H1 (cell line): ENCODE measurements at regions not wholly inside any gene's neighbourhood (a gene's known extent, or its start where the extent isn't known, plus 50 kb on each side); places are given as distances from the start of the nearest gene placed in this dataset.

Experiments used
- CREB1 ChIP-seq: IDR thresholded peaks from 2 replicates; pipeline ENCODE4 v1.6.1; 2012; ENCODE audit warnings: inconsistent platforms
- CTCF ChIP-seq, 3 experiments: IDR thresholded peaks; 1 replicate in 2 of 3; 2 replicates in 1 of 3; pipeline versions ENCODE4 v1.5.1 to v1.6.1; 2011; ENCODE audit warnings: low read length in 3 of 3, mild to moderate bottlenecking in 3 of 3, inconsistent platforms in 2 of 3, low read depth in 1 of 3, moderate library complexity in 1 of 3; ENCODE audit not compliant: insufficient read depth in 1 of 3; ENCODE audit errors: control extremely low read depth in 1 of 3
- EP300 ChIP-seq, 2 experiments: IDR thresholded peaks; 1 replicate in 1 of 2; 2 replicates in 1 of 2; pipeline ENCODE4 v1.6.1; 2011 to 2012; ENCODE audit warnings: low read depth in 2 of 2, low read length in 2 of 2, mild to moderate bottlenecking in 2 of 2, borderline replicate concordance in 1 of 2, inconsistent platforms in 1 of 2, moderate library complexity in 1 of 2
- EZH2 ChIP-seq: fragments of 200-600 bp; sonication (generic); IDR thresholded peaks from 2 replicates; pipeline ENCODE4 v1.7.1; 2012; ENCODE audit warnings: low read depth, mild to moderate bottlenecking, moderate library complexity, low read length, inconsistent platforms; ENCODE audit not compliant: severe bottlenecking
- JUND ChIP-seq: IDR thresholded peaks from 2 replicates; pipeline ENCODE4 v1.6.1; 2011; ENCODE audit warnings: mild to moderate bottlenecking, improper control_type of control experiment, low read length
- POLR2A ChIP-seq, 2 experiments: IDR thresholded peaks; 1 replicate in 1 of 2; 2 replicates in 1 of 2; pipeline ENCODE4 v1.6.1; 2011; ENCODE audit warnings: low read depth in 2 of 2, low read length in 2 of 2, mild to moderate bottlenecking in 2 of 2; ENCODE audit errors: control extremely low read depth in 1 of 2
- POLR2AphosphoS5 ChIP-seq: IDR thresholded peaks from 2 replicates; pipeline ENCODE4 v1.6.1; 2011; ENCODE audit warnings: low read depth, low read length
- RAD21 ChIP-seq, 2 experiments: IDR thresholded peaks in 1 of 2; conservative IDR thresholded peaks in 1 of 2; 2 replicates each; pipeline ENCODE4 v1.6.1; 2011; ENCODE audit warnings: low read depth in 2 of 2, low read length in 2 of 2, improper control_type of control experiment in 1 of 2, inconsistent platforms in 1 of 2, mild to moderate bottlenecking in 1 of 2, moderate library complexity in 1 of 2
- SIN3A ChIP-seq, 2 experiments: IDR thresholded peaks in 1 of 2; conservative IDR thresholded peaks in 1 of 2; 2 replicates each; pipeline ENCODE4 v1.6.1; 2011 to 2012; ENCODE audit warnings: low read length in 2 of 2, improper control_type of control experiment in 1 of 2, low read depth in 1 of 2, mild to moderate bottlenecking in 1 of 2
- TAF1 ChIP-seq: IDR thresholded peaks from 2 replicates; pipeline ENCODE4 v1.6.1; 2011; ENCODE audit warnings: mild to moderate bottlenecking, low read depth, low read length
- TF ChIP-seq, protein P1 (sequence below): IDR thresholded peaks from 2 replicates; pipeline ENCODE4 v1.6.1; 2011; ENCODE audit warnings: low read depth, mild to moderate bottlenecking, low read length; ENCODE audit not compliant: insufficient read depth

DNA sequence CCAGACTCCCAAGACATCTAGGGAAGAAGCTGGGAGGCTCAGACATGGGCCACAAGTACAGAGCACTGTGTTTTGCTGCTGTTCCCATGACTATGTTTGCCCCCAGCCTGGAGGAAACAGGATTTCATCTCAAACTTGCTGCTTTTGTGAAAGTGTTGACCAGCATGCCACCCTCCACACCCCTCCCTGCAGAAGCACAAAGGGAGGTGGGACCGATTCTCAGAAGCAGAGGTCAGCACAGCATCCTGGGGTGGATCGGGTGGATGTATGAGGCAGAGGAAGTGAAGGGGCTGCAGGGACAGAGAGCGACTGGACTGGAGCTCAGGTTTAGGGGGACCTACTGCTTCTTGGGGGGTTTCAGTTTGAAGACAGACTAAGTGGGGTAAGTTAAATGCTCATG is 209.2 kb downstream of the ZNF516 start:
- TF ChIP-seq, protein P1, sequence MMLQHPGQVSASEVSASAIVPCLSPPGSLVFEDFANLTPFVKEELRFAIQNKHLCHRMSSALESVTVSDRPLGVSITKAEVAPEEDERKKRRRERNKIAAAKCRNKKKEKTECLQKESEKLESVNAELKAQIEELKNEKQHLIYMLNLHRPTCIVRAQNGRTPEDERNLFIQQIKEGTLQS = no peak
- TF ChIP-seq JUND = no peak
- TF ChIP-seq EZH2 = no peak
- TF ChIP-seq TAF1 = no peak
- no peak for TF ChIP-seq CTCF (IDR thresholded peaks at IDR 0.05; ENCODE audit: control extremely low read depth in 1 of 3, insufficient read depth in 1 of 3, low read depth in 1 of 3, low read length in 3 of 3)
- TF ChIP-seq POLR2A (IDR thresholded peaks at IDR 0.05; ENCODE audit: control extremely low read depth in 1 of 2, low read depth in 2 of 2, low read length in 2 of 2) = no peak
- TF ChIP-seq RAD21 (IDR thresholded peaks at IDR 0.05 in 1 of 2, conservative IDR thresholded peaks at IDR 0.05 in 1 of 2; ENCODE audit: low read depth in 2 of 2, low read length in 2 of 2) = no peak
- TF ChIP-seq POLR2AphosphoS5 = no peak
- TF ChIP-seq SIN3A (conservative IDR thresholded peaks at IDR 0.05 in 1 of 2, IDR thresholded peaks at IDR 0.05 in 1 of 2; ENCODE audit: low read depth in 1 of 2, low read length in 2 of 2) = no peak
- TF ChIP-seq EP300 (IDR thresholded peaks at IDR 0.05; ENCODE audit: borderline replicate concordance in 1 of 2, low read depth in 2 of 2, low read length in 2 of 2) = no peak
- no peak for TF ChIP-seq CREB1
